ENCODE measurements at regions not wholly inside any gene's neighbourhood (a gene's known extent, or its start where the extent isn't known, plus 50 kb on each side); places are given as distances from the start of the nearest gene placed in this dataset.

- H2BK12ac ChIP-seq (ENCODE audit: insufficient read length, low read depth, low read length) = no peak overlapping the region
- Mint-ChIP-seq H3K27me3 (ENCODE audit: low read depth) (no peaks in the 10 kb centered on the region; the same call in 1 of the 2 replicates), H3K36me3 (ENCODE audit: insufficient read depth in 1 of 3, low read depth in 3 of 3) (peaks cover 7 to 9% (median 8%) of the 10 kb centered on the region in 3 experiments), H3K9me3 (peaks cover 7% of the 10 kb centered on the region in 2 experiments; a peak in 4 of 5 replicates), H3K4me1 (peaks cover 32 to 41% of the 10 kb centered on the region in 2 experiments), H3K4me3 (no peak overlapping the region), H3K27ac (no peak overlapping the region; a peak in 1 of 7 replicates)
- no peaks in the 10 kb centered on the region for H3K79me1 ChIP-seq (ENCODE audit: insufficient read depth, low read depth, low read length, poor library complexity, severe bottlenecking)
- no peak for DNase-seq
- H3K9me3 ChIP-seq (ENCODE audit: control insufficient read depth, low read depth, low read length) = no peaks in the 10 kb centered on the region
- H2BK15ac ChIP-seq (ENCODE audit: low read depth, low read length) = no peak overlapping the region
- no peaks in the 10 kb centered on the region for H3K27me3 ChIP-seq (ENCODE audit: insufficient read depth, low read length)
- no peaks in the 10 kb centered on the region for H3K79me2 ChIP-seq (ENCODE audit: insufficient read depth, low read length)
- H3K14ac ChIP-seq (ENCODE audit: insufficient read depth, low read length) = no peak overlapping the region
- H3K4me2 ChIP-seq (ENCODE audit: insufficient read depth, insufficient read length, low read length) = no peak overlapping the region
- H4K8ac ChIP-seq (replicated peaks; ENCODE audit: insufficient read length, low read depth, low read length) = no peak overlapping the region
- no peak overlapping the region for H3K18ac ChIP-seq (ENCODE audit: insufficient read length, low read depth, low read length)
- H2BK20ac ChIP-seq (ENCODE audit: low read depth, low read length, poor library complexity, severe bottlenecking) = no peak overlapping the region
- H3K56ac ChIP-seq (ENCODE audit: insufficient read length, low read depth, low read length) = no peak overlapping the region
- no peak overlapping the region for H2AFZ ChIP-seq (ENCODE audit: low read length)
- H2AK5ac ChIP-seq (ENCODE audit: insufficient read length, low read length) = no peak overlapping the region
- H3K4me1 ChIP-seq (ENCODE audit: insufficient read depth, low read length) = peaks cover 12% of the 10 kb centered on the region; the same call in 1 of the 2 replicates
- no peak overlapping the region for H3K23ac ChIP-seq (ENCODE audit: insufficient read length, low read depth, low read length)
- no peak overlapping the region for H2BK5ac ChIP-seq (ENCODE audit: insufficient read length, low read length)
- H3K23me2 ChIP-seq (ENCODE audit: insufficient read length, low read depth, low read length, poor library complexity, severe bottlenecking) = no peaks in the 10 kb centered on the region
- H3K9ac ChIP-seq (ENCODE audit: extremely low read depth, insufficient read length, low read length) = no peak overlapping the region
- no peak overlapping the region for H3K4ac ChIP-seq (ENCODE audit: low read depth, low read length)
- no peak overlapping the region for H4K5ac ChIP-seq (ENCODE audit: insufficient read length, low read depth, low read length)
- no peak overlapping the region for H2BK120ac ChIP-seq (ENCODE audit: low read depth, low read length, poor library complexity, severe bottlenecking)
- no peak overlapping the region for H3T11ph ChIP-seq (ENCODE audit: low read length)
- 100% methylated on average over 1 of the region's 5 CpGs for WGBS (ENCODE audit: extremely low coverage, insufficient read length, low lambda C conversion rate)
- no peak overlapping the region for H4K91ac ChIP-seq (ENCODE audit: insufficient read length, low read depth, low read length)
- TF ChIP-seq, protein P1, sequence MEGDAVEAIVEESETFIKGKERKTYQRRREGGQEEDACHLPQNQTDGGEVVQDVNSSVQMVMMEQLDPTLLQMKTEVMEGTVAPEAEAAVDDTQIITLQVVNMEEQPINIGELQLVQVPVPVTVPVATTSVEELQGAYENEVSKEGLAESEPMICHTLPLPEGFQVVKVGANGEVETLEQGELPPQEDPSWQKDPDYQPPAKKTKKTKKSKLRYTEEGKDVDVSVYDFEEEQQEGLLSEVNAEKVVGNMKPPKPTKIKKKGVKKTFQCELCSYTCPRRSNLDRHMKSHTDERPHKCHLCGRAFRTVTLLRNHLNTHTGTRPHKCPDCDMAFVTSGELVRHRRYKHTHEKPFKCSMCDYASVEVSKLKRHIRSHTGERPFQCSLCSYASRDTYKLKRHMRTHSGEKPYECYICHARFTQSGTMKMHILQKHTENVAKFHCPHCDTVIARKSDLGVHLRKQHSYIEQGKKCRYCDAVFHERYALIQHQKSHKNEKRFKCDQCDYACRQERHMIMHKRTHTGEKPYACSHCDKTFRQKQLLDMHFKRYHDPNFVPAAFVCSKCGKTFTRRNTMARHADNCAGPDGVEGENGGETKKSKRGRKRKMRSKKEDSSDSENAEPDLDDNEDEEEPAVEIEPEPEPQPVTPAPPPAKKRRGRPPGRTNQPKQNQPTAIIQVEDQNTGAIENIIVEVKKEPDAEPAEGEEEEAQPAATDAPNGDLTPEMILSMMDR (conservative IDR thresholded peaks at IDR 0.05) = no peak
- no peak overlapping the region for H3K27ac ChIP-seq (ENCODE audit: insufficient read length, low read depth, low read length)
- no peaks in the 10 kb centered on the region for H4K20me1 ChIP-seq (ENCODE audit: control insufficient read depth, insufficient read depth, insufficient read length)
Measured at GRCh38 chr18:23317975-23318675, 135.0 kb upstream of the RIOK3 start.
